DMS153 (cell line): ENCODE measurements at regions not wholly inside any gene's neighbourhood (a gene's known extent, or its start where the extent isn't known, plus 50 kb on each side); places are given as distances from the start of the nearest gene placed in this dataset.
"Not testable (repeated sequence)": the region's sequence is repeated elsewhere in the genome, so short reads cannot be mapped to it uniquely, and the experiment has no call there.

Experiments used
- DNase-seq: peaks from one replicate; lab custom pipeline; 2025; lab: John Stamatoyannopoulos, UW

GRCh38 chr6:900716-901605 lies 208.0 kb upstream of the EXOC2 start:
- no peak for DNase-seq

- no peak for DNase-seq
Observed at GRCh38 chr6:897528-898207, 204.7 kb upstream of the EXOC2 start.

GRCh38 chr6:894274-894673 lies 201.3 kb upstream of the EXOC2 start:
- no peak for DNase-seq

- no peak for DNase-seq
Observed at GRCh38 chr6:890995-891394, 198.1 kb upstream of the EXOC2 start.

- no peak for DNase-seq
Observed at GRCh38 chr6:890201-890600, 197.3 kb upstream of the EXOC2 start.

- no peak for DNase-seq
Observed at GRCh38 chr6:887583-888235, 194.8 kb upstream of the EXOC2 start.

- not testable (repeated sequence) for DNase-seq
Observed at GRCh38 chr6:886116-886515, 193.2 kb upstream of the EXOC2 start.

GRCh38 chr6:885051-885590 lies 192.2 kb upstream of the EXOC2 start:
- no peak for DNase-seq

GRCh38 chr6:884570-884969 lies 191.6 kb upstream of the EXOC2 start:
- DNase-seq, result no peak

- no peak for DNase-seq
Observed at GRCh38 chr6:882084-882598, 189.2 kb upstream of the EXOC2 start.

- DNase-seq, result no peak
Observed at GRCh38 chr6:878179-878578, 185.2 kb upstream of the EXOC2 start.

- DNase-seq, result no peak
Observed at GRCh38 chr6:875012-875411, 182.1 kb upstream of the EXOC2 start.

GRCh38 chr6:872570-873125 lies 179.7 kb upstream of the EXOC2 start:
- no peak for DNase-seq

GRCh38 chr6:871503-871902 lies 178.6 kb upstream of the EXOC2 start:
- DNase-seq, result no peak

- no peak for DNase-seq
Observed at GRCh38 chr6:870096-870495, 177.2 kb upstream of the EXOC2 start.

GRCh38 chr6:868201-868600 lies 175.3 kb upstream of the EXOC2 start:
- no peak for DNase-seq

- DNase-seq, result no peak
Observed at GRCh38 chr6:867378-867777, 174.4 kb upstream of the EXOC2 start.

- DNase-seq, result no peak
Observed at GRCh38 chr6:866316-866715, 173.4 kb upstream of the EXOC2 start.

- no peak for DNase-seq
Observed at GRCh38 chr6:865846-866245, 172.9 kb upstream of the EXOC2 start.

- no peak for DNase-seq
Observed at GRCh38 chr6:863831-864230, 170.9 kb upstream of the EXOC2 start.

- not testable (repeated sequence) for DNase-seq
Observed at GRCh38 chr6:863127-863526, 170.2 kb upstream of the EXOC2 start.

GRCh38 chr6:859936-860335 lies 167.0 kb upstream of the EXOC2 start:
- DNase-seq, result no peak
